ENCODE measurements at regions not wholly inside any gene's neighbourhood (a gene's known extent, or its start where the extent isn't known, plus 50 kb on each side); places are given as distances from the start of the nearest gene placed in this dataset.

GRCh38 chr14:27409944-27410343 lies 812.1 kb upstream of the NOVA1 start:
- H3K4me2 ChIP-seq: no peak overlapping the region
- no peak overlapping the region for H3K4me3 ChIP-seq
- H3K27me3 ChIP-seq: no peaks in the 10 kb centered on the region
- H3K36me3 ChIP-seq: no peaks in the 10 kb centered on the region
- no peaks in the 10 kb centered on the region for H3K4me1 ChIP-seq
- no peaks in the 10 kb centered on the region for H3K9me3 ChIP-seq
- TF ChIP-seq Cebpa-rat (IDR thresholded peaks at IDR 0.05): no peak
- H3K27ac ChIP-seq: no peak overlapping the region
- no peak overlapping the region for H3K9ac ChIP-seq
- no peaks in the 10 kb centered on the region for H4K20me1 ChIP-seq

- H3K4me2 ChIP-seq: no peak overlapping the region
- H4K20me1 ChIP-seq: no peaks in the 10 kb centered on the region
- H3K4me1 ChIP-seq: no peaks in the 10 kb centered on the region
- no peaks in the 10 kb centered on the region for H3K36me3 ChIP-seq
- H3K27me3 ChIP-seq: no peaks in the 10 kb centered on the region
- no peak overlapping the region for H3K4me3 ChIP-seq
- H3K27ac ChIP-seq: no peak overlapping the region
- no peaks in the 10 kb centered on the region for H3K9me3 ChIP-seq
- H3K9ac ChIP-seq: no peak overlapping the region
- TF ChIP-seq Cebpa-rat (IDR thresholded peaks at IDR 0.05): no peak
These were observed 813.1 kb upstream of the NOVA1 start for GRCh38 chr14:27410981-27411380.

- H4K20me1 ChIP-seq: no peaks in the 10 kb centered on the region
These were observed 830.0 kb upstream of the NOVA1 start for GRCh38 chr14:27427796-27428195.

GRCh38 chr14:27435923-27436670 lies 838.3 kb upstream of the NOVA1 start:
- H3K27ac ChIP-seq: no peak overlapping the region
- no peaks in the 10 kb centered on the region for H3K9me3 ChIP-seq
- H3K9ac ChIP-seq: no peak overlapping the region
- H3K4me3 ChIP-seq: no peak overlapping the region
- H3K27me3 ChIP-seq: no peaks in the 10 kb centered on the region
- no peak overlapping the region for H3K4me2 ChIP-seq
- no peaks in the 10 kb centered on the region for H4K20me1 ChIP-seq
- no peak for TF ChIP-seq Cebpa-rat (IDR thresholded peaks at IDR 0.05)
- H3K4me1 ChIP-seq: no peaks in the 10 kb centered on the region
- no peaks in the 10 kb centered on the region for H3K36me3 ChIP-seq

More at GRCh38 chr14:27427796-27428195, 830.0 kb upstream of the NOVA1 start:
- no peak overlapping the region for H3K9ac ChIP-seq
- H3K27ac ChIP-seq: no peak overlapping the region
- no peaks in the 10 kb centered on the region for H3K36me3 ChIP-seq
- no peak overlapping the region for H3K4me3 ChIP-seq
- H3K27me3 ChIP-seq: no peaks in the 10 kb centered on the region
- no peak overlapping the region for H3K4me2 ChIP-seq
- no peaks in the 10 kb centered on the region for H3K4me1 ChIP-seq
- no peak for TF ChIP-seq Cebpa-rat (IDR thresholded peaks at IDR 0.05)
- no peaks in the 10 kb centered on the region for H3K9me3 ChIP-seq

GRCh38 chr14:27484633-27485032 lies 886.8 kb upstream of the NOVA1 start:
- H3K4me2 ChIP-seq: no peak overlapping the region
- TF ChIP-seq Cebpa-rat (IDR thresholded peaks at IDR 0.05): no peak
- no peak overlapping the region for H3K9ac ChIP-seq
- H3K4me3 ChIP-seq: no peak overlapping the region
- H3K27ac ChIP-seq: no peak overlapping the region
- H3K36me3 ChIP-seq: no peaks in the 10 kb centered on the region
- H4K20me1 ChIP-seq: no peaks in the 10 kb centered on the region
- H3K27me3 ChIP-seq: no peaks in the 10 kb centered on the region
- no peaks in the 10 kb centered on the region for H3K4me1 ChIP-seq
- no peaks in the 10 kb centered on the region for H3K9me3 ChIP-seq

- no peaks in the 10 kb centered on the region for H3K9me3 ChIP-seq
- no peak for TF ChIP-seq Cebpa-rat (IDR thresholded peaks at IDR 0.05)
- no peak overlapping the region for H3K27ac ChIP-seq
- no peak overlapping the region for H3K4me3 ChIP-seq
- no peaks in the 10 kb centered on the region for H3K27me3 ChIP-seq
- no peaks in the 10 kb centered on the region for H3K36me3 ChIP-seq
- no peak overlapping the region for H3K4me2 ChIP-seq
- no peaks in the 10 kb centered on the region for H3K4me1 ChIP-seq
- no peaks in the 10 kb centered on the region for H4K20me1 ChIP-seq
- no peak overlapping the region for H3K9ac ChIP-seq
These were observed 887.4 kb upstream of the NOVA1 start for GRCh38 chr14:27485193-27485592.

- Histone ChIP-seq H3K36me3 (no peaks in the 10 kb centered on the region), H3K27ac (no peak overlapping the region), H3K27me3 (no peaks in the 10 kb centered on the region), H3K4me3 (no peak overlapping the region), H3K4me2 (no peak overlapping the region), H3K4me1 (no peaks in the 10 kb centered on the region), H4K20me1 (no peaks in the 10 kb centered on the region), H3K9me3 (peaks cover 16% of the 10 kb centered on the region; the same call in 1 of the 2 replicates), H3K9ac (no peak overlapping the region)
- TF ChIP-seq Cebpa-rat (IDR thresholded peaks at IDR 0.05): no peak
These were observed 908.4 kb upstream of the NOVA1 start for GRCh38 chr14:27506272-27506671.

- TF ChIP-seq Cebpa-rat (IDR thresholded peaks at IDR 0.05): no peak
- Histone ChIP-seq H3K9me3 (0 out of 2 replicates have a peak, but pooled peaks cover 3% of the 10 kb centered on the region), H3K4me1 (no peaks in the 10 kb centered on the region), H3K4me3 (no peak overlapping the region), H3K9ac (no peak overlapping the region), H3K27me3 (no peaks in the 10 kb centered on the region), H3K4me2 (no peak overlapping the region), H3K27ac (no peak overlapping the region), H3K36me3 (no peaks in the 10 kb centered on the region), H4K20me1 (no peaks in the 10 kb centered on the region)
These were observed 930.5 kb upstream of the NOVA1 start for GRCh38 chr14:27528328-27528727.

GRCh38 chr14:27536748-27537147 lies 938.9 kb upstream of the NOVA1 start:
- peaks cover 11% of the 10 kb centered on the region for H3K9me3 ChIP-seq
- TF ChIP-seq Cebpa-rat (IDR thresholded peaks at IDR 0.05): no peak
- no peak overlapping the region for H3K4me2 ChIP-seq
- no peak overlapping the region for H3K9ac ChIP-seq
- H4K20me1 ChIP-seq: no peaks in the 10 kb centered on the region
- no peak overlapping the region for H3K4me3 ChIP-seq
- no peak overlapping the region for H3K27ac ChIP-seq
- no peaks in the 10 kb centered on the region for H3K36me3 ChIP-seq
- no peaks in the 10 kb centered on the region for H3K4me1 ChIP-seq
- H3K27me3 ChIP-seq: no peaks in the 10 kb centered on the region

GRCh38 chr14:27546111-27546510 lies 948.3 kb upstream of the NOVA1 start:
- Histone ChIP-seq H3K36me3 (no peaks in the 10 kb centered on the region), H3K4me2 (no peak overlapping the region), H3K9me3 (peaks cover 11% of the 10 kb centered on the region), H4K20me1 (no peaks in the 10 kb centered on the region), H3K27me3 (no peaks in the 10 kb centered on the region), H3K4me3 (no peak overlapping the region), H3K4me1 (no peaks in the 10 kb centered on the region), H3K27ac (no peak overlapping the region), H3K9ac (no peak overlapping the region)
- no peak for TF ChIP-seq Cebpa-rat (IDR thresholded peaks at IDR 0.05)

- Histone ChIP-seq H3K27me3 (no peaks in the 10 kb centered on the region), H3K4me3 (no peak overlapping the region)
These were observed 956.0 kb upstream of the NOVA1 start for GRCh38 chr14:27553790-27554189.

More at GRCh38 chr14:27553790-27554189, 956.0 kb upstream of the NOVA1 start:
- H3K36me3 ChIP-seq: no peaks in the 10 kb centered on the region
- no peaks in the 10 kb centered on the region for H3K4me1 ChIP-seq
- no peak overlapping the region for H3K9ac ChIP-seq
- no peaks in the 10 kb centered on the region for H4K20me1 ChIP-seq
- no peak for TF ChIP-seq Cebpa-rat (IDR thresholded peaks at IDR 0.05)
- H3K27ac ChIP-seq: no peak overlapping the region
- peaks cover 5% of the 10 kb centered on the region for H3K9me3 ChIP-seq
- no peak overlapping the region for H3K4me2 ChIP-seq
